PC-3 (cell line): ENCODE measurements at regions not wholly inside any gene's neighbourhood (a gene's known extent, or its start where the extent isn't known, plus 50 kb on each side); places are given as distances from the start of the nearest gene placed in this dataset.

Source experiments
- CTCF ChIP-seq: fragments of 300-600 bp; sonication (generic); conservative IDR thresholded peaks from 2 replicates; pipeline ENCODE4 v1.5.1; 2017; ENCODE audit warnings: antibody characterized with exemption, low read depth, mild to moderate bottlenecking, low read length
- EZH2 ChIP-seq: fragments of 300-600 bp; sonication (generic); IDR thresholded peaks from one replicate; pipeline ENCODE4 v1.6.1; 2017; ENCODE audit warnings: antibody characterized with exemption, mild to moderate bottlenecking, low read length; ENCODE audit not compliant: unreplicated experiment
- EZH2phosphoT487 ChIP-seq: fragments of 300-600 bp; sonication (generic); IDR thresholded peaks from 2 replicates; pipeline ENCODE4 v1.6.1; 2018; ENCODE audit warnings: mild to moderate bottlenecking, antibody characterized with exemption, low read length, borderline replicate concordance

GRCh38 chr20:4602297-4602631 is 84.0 kb upstream of the PRNP start:
- TF ChIP-seq EZH2 (no peak), CTCF (no peak), EZH2phosphoT487 (no peak)
